Peyer's patch (tissue), 4 donors: ENCODE measurements at regions not wholly inside any gene's neighbourhood (a gene's known extent, or its start where the extent isn't known, plus 50 kb on each side); places are given as distances from the start of the nearest gene placed in this dataset.

Source experiments
- DNase-seq, 3 donors: peaks; one replicate each; pipeline ENCODE4 v3.0.0-alpha.2; 2017 to 2019
- H3K27ac ChIP-seq, 4 donors: fragments of 200-600 bp; sonication (generic); one replicate each; pipeline ENCODE4 v1.5.1; 2016 to 2019
- H3K27me3 ChIP-seq, 2 donors: fragments of 200-600 bp; sonication (generic); one replicate each; pipeline ENCODE4 v1.5.1; 2019
- H3K36me3 ChIP-seq, 3 donors: fragments of 200-600 bp; sonication (generic); one replicate each; pipeline ENCODE4 v1.5.1; 2016 to 2019
- H3K4me1 ChIP-seq, 4 donors: fragments of 200-600 bp; sonication (generic); one replicate each; pipeline ENCODE4 v1.5.1; 2016 to 2019
- H3K4me3 ChIP-seq, 4 donors: fragments of 200-600 bp; sonication (generic); 1 replicate in 3 of 4; 2 replicates in 1 of 4; pipeline ENCODE4 v1.5.1; 2016 to 2019; ENCODE audit warnings: mild to moderate bottlenecking in 1 of 4
- H3K9me3 ChIP-seq, 4 donors: fragments of 200-600 bp; sonication (generic); one replicate each; pipeline ENCODE4 v1.5.1; 2016 to 2019; ENCODE audit warnings: mild to moderate bottlenecking in 1 of 4
- CTCF ChIP-seq, 6 experiments: fragments of 450-650 bp in 4 of 6; fragments of 200-600 bp in 2 of 6; sonication (generic) in 1 of 6; IDR thresholded peaks; one replicate each; pipeline ENCODE4 v1.5.1; 2017 to 2019; ENCODE audit warnings: antibody characterized with exemption in 6 of 6, mild to moderate bottlenecking in 3 of 6, moderate library complexity in 1 of 6
- POLR2A ChIP-seq, 2 donors: fragments of 450-650 bp; IDR thresholded peaks; one replicate each; pipeline ENCODE4 v1.5.1; 2017; ENCODE audit warnings: antibody characterized with exemption in 2 of 2, mild to moderate bottlenecking in 2 of 2, moderate library complexity in 2 of 2

- Histone ChIP-seq H3K36me3 (no peaks in the 10 kb centered on the region), H3K4me3 (no peak overlapping the region), H3K4me1 (no peaks in the 10 kb centered on the region), H3K9me3 (no peaks in the 10 kb centered on the region), H3K27me3 (no peaks in the 10 kb centered on the region), H3K27ac (no peak overlapping the region)
- TF ChIP-seq POLR2A (IDR thresholded peaks at IDR 0.05): no peak
- TF ChIP-seq CTCF (IDR thresholded peaks at IDR 0.05): no peak
- DNase-seq: no peak
Observed at GRCh38 chrX:69080855-69081465, 84.3 kb downstream of the PJA1 start.

GRCh38 chrX:69079268-69079667 lies 86.0 kb downstream of the PJA1 start:
- Histone ChIP-seq H3K27me3 (no peaks in the 10 kb centered on the region), H3K36me3 (no peaks in the 10 kb centered on the region), H3K9me3 (no peaks in the 10 kb centered on the region), H3K4me1 (no peaks in the 10 kb centered on the region), H3K4me3 (no peak overlapping the region), H3K27ac (no peak overlapping the region)
- TF ChIP-seq CTCF (IDR thresholded peaks at IDR 0.05): no peak
- TF ChIP-seq POLR2A (IDR thresholded peaks at IDR 0.05): no peak
- DNase-seq: no peak

- no peaks in the 10 kb centered on the region for H3K36me3 ChIP-seq
- TF ChIP-seq CTCF (IDR thresholded peaks at IDR 0.05) (no peak), POLR2A (IDR thresholded peaks at IDR 0.05) (no peak)
- H3K27ac ChIP-seq: no peak overlapping the region
- H3K4me1 ChIP-seq: no peaks in the 10 kb centered on the region
- H3K4me3 ChIP-seq: no peak overlapping the region
- no peaks in the 10 kb centered on the region for H3K27me3 ChIP-seq
- DNase-seq: peak in 1 of 3 donors; percentile 23
- H3K9me3 ChIP-seq: no peaks in the 10 kb centered on the region
Observed at GRCh38 chrX:69077895-69078455, 87.3 kb downstream of the PJA1 start.

GRCh38 chrX:69076088-69076487 lies 89.2 kb downstream of the PJA1 start:
- H3K4me3 ChIP-seq: no peak overlapping the region
- TF ChIP-seq POLR2A (IDR thresholded peaks at IDR 0.05) (no peak), CTCF (IDR thresholded peaks at IDR 0.05) (no peak)

GRCh38 chrX:69074726-69075125 lies 90.5 kb downstream of the PJA1 start:
- Histone ChIP-seq H3K27me3 (no peaks in the 10 kb centered on the region), H3K9me3 (no peaks in the 10 kb centered on the region), H3K4me1 (no peaks in the 10 kb centered on the region), H3K27ac (no peak overlapping the region), H3K36me3 (no peaks in the 10 kb centered on the region), H3K4me3 (no peak overlapping the region)
- peak in 1 of 3 donors; percentile 30 for DNase-seq
- TF ChIP-seq CTCF (IDR thresholded peaks at IDR 0.05) (no peak), POLR2A (IDR thresholded peaks at IDR 0.05) (no peak)

More at GRCh38 chrX:69076088-69076487, 89.2 kb downstream of the PJA1 start:
- no peak overlapping the region for H3K27ac ChIP-seq
- H3K36me3 ChIP-seq: no peaks in the 10 kb centered on the region
- H3K4me1 ChIP-seq: no peaks in the 10 kb centered on the region
- H3K27me3 ChIP-seq: no peaks in the 10 kb centered on the region
- no peaks in the 10 kb centered on the region for H3K9me3 ChIP-seq
- peak in 1 of 3 donors; percentile 13 for DNase-seq
